ENCODE measurements at regions not wholly inside any gene's neighbourhood (a gene's known extent, or its start where the extent isn't known, plus 50 kb on each side); places are given as distances from the start of the nearest gene placed in this dataset.
A peak's percentile ranks its signal among the peaks of the same experiment; 100 is the strongest.

DNA sequence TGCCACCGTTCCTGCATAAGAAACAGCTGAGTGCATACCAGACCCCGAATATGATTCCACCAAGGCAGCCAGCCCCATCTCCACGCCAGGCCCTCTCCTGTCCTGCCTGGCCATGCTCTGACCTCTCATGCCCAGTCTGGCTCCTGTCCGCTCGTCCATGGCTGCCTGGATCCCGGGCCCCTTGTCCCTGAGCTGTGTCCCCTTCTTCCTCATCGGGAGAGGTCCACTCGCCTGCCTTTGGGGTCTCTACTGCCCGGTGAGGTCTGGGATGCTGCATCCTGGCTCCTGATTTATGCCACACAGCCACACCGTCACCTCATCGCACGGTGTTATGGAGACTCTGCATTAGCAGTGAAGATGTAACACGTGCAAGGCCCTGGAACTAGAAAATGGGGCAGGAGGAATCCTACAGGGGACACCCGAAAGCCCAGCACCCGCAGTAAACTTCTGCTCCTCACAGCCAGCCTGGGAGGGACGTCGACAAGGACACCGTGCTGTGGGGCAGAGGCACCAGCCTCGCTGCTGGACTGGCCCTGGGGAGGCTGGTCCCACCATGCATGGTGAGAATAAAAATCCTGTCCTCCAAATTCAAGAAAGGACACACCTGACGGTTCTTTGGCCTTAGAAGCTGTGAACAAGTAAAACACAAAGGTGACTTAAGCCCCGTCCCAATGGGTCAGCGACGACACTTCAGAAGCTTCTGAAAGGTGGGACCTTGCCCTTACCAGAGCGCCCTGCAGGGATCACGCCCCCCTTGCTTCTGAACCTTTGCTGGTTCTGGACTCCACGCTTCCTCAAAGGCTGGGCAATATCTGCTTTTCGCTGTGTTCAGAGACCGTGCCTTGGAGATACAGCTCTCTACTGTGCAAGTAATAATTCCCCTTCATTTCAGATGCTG, 103.0 kb downstream of the DLL1 start:
- H3K36me3 Mint-ChIP-seq: peaks cover 0 to 4% (median 3%) of the 10 kb centered on the region in 5 donors
- ATAC-seq (no peak), DNase-seq (no peak)
- Histone ChIP-seq H3K36me3 (ENCODE audit: control insufficient read depth in 2 of 3, insufficient read depth in 3 of 3, low read length in 3 of 3) (no peaks in the 10 kb centered on the region), H3K4me1 (ENCODE audit: control insufficient read depth in 2 of 2, insufficient read depth in 2 of 2, low read length in 2 of 2) (no peaks in the 10 kb centered on the region), H3K9me3 (ENCODE audit: control insufficient read depth in 2 of 3, low read length in 3 of 3) (no peaks in the 10 kb centered on the region), H3K27ac (ENCODE audit: low read depth, low read length) (no peak overlapping the region), H3K4me3 (ENCODE audit: low read length) (no peak overlapping the region), H3K27me3 (ENCODE audit: control insufficient read depth in 2 of 2, insufficient read depth in 2 of 2, low read length in 2 of 2) (no peaks in the 10 kb centered on the region)
- H3K4me1 Mint-ChIP-seq: peaks cover 0 to 9% (median 4%) of the 10 kb centered on the region in 7 donors
- CTCF ChIA-PET: no interaction called here
- peaks cover 0 to 9% (median 4%) of the 10 kb centered on the region in 11 donors for H3K9me3 Mint-ChIP-seq
- no peak overlapping the region for H3K27ac Mint-ChIP-seq
- peaks cover 0 to 3% (median 0%) of the 10 kb centered on the region in 5 donors for H3K27me3 Mint-ChIP-seq
- intact Hi-C loops (cut with micrococcal nuclease): no loop called here
- H3K4me3 Mint-ChIP-seq: no peak overlapping the region
- POLR2A ChIA-PET: no interaction called here

DNA sequence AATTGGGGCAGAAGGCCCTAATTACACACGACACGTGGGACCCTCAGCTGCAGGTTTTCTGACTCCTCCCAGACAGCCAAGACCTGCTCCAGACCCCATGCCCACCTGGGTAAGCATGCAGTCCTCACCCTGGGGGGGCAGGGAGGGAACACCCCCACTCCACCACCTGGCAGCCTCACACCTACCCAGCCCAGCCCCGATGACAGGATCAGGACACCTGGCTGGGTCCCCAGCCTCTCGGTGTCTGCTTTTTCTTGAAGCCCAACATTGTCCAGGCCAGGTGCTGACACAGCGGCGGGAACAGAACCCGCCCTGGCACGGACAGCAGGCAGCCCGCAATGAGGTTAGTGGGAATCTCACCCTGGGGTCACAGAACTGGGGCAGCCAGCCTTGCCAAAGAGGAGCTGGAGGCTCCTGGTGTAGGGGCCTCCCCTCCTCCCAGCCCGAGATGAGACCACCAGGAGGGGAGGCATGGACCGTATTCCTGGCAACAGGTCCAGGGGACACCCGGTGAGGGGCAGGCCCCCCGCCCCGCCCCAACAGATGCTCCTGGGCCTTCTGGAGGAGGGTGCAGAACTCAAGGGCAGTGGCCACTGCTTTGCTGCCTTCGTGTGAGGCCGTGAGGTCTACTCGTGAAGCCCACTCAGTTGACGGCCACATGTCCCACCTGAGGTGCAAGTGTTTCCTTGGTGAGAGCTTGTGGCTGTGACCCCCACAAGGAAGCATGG, 103.8 kb downstream of the DLL1 start:
- Histone ChIP-seq H3K9me3 (ENCODE audit: control insufficient read depth in 2 of 3, low read length in 3 of 3) (no peaks in the 10 kb centered on the region), H3K36me3 (ENCODE audit: control insufficient read depth in 2 of 3, insufficient read depth in 3 of 3, low read length in 3 of 3) (no peaks in the 10 kb centered on the region), H3K27ac (ENCODE audit: low read depth, low read length) (no peak overlapping the region), H3K4me1 (ENCODE audit: control insufficient read depth in 2 of 2, insufficient read depth in 2 of 2, low read length in 2 of 2) (no peaks in the 10 kb centered on the region), H3K27me3 (ENCODE audit: control insufficient read depth in 2 of 2, insufficient read depth in 2 of 2, low read length in 2 of 2) (no peaks in the 10 kb centered on the region), H3K4me3 (ENCODE audit: low read length) (no peak overlapping the region)
- Mint-ChIP-seq H3K9me3 (peaks cover 0 to 13% (median 5%) of the 10 kb centered on the region in 11 donors), H3K4me3 (no peak overlapping the region), H3K27me3 (peaks cover 0 to 3% (median 0%) of the 10 kb centered on the region in 5 donors), H3K4me1 (peaks cover 0 to 15% (median 4%) of the 10 kb centered on the region in 7 donors), H3K36me3 (peaks cover 0 to 4% (median 3%) of the 10 kb centered on the region in 5 donors), H3K27ac (no peak overlapping the region)
- ChIA-PET CTCF (no interaction called here), POLR2A (no interaction called here)
- intact Hi-C loops (cut with micrococcal nuclease): no loop called here
- ATAC-seq (no peak), DNase-seq (no peak)

GRCh38 chr6:170186006-170186935, 104.6 kb downstream of the DLL1 start:
- Mint-ChIP-seq H3K9me3 (peaks cover 0 to 16% (median 8%) of the 10 kb centered on the region in 11 donors), H3K4me1 (peaks cover 0 to 19% (median 5%) of the 10 kb centered on the region in 7 donors), H3K4me3 (no peak overlapping the region), H3K27ac (no peak overlapping the region), H3K27me3 (peaks cover 0 to 3% (median 0%) of the 10 kb centered on the region in 5 donors), H3K36me3 (peaks cover 0 to 4% (median 3%) of the 10 kb centered on the region in 5 donors)
- Histone ChIP-seq H3K27ac (ENCODE audit: low read depth, low read length) (no peak overlapping the region), H3K27me3 (ENCODE audit: control insufficient read depth in 2 of 2, insufficient read depth in 2 of 2, low read length in 2 of 2) (no peaks in the 10 kb centered on the region), H3K9me3 (ENCODE audit: control insufficient read depth in 2 of 3, low read length in 3 of 3) (no peaks in the 10 kb centered on the region), H3K36me3 (ENCODE audit: control insufficient read depth in 2 of 3, insufficient read depth in 3 of 3, low read length in 3 of 3) (no peaks in the 10 kb centered on the region), H3K4me3 (ENCODE audit: low read length) (no peak overlapping the region), H3K4me1 (ENCODE audit: control insufficient read depth in 2 of 2, insufficient read depth in 2 of 2, low read length in 2 of 2) (no peaks in the 10 kb centered on the region)
- no peak for ATAC-seq
- no peak for DNase-seq
- intact Hi-C loops (cut with micrococcal nuclease): no loop called here
- ChIA-PET CTCF (no interaction called here), POLR2A (no interaction called here)

- POLR2A ChIA-PET: no interaction called here
- H3K9me3 Mint-ChIP-seq: peaks cover 0 to 16% (median 8%) of the 10 kb centered on the region in 11 donors
Observed at GRCh38 chr6:170185175-170185978, 105.5 kb downstream of the DLL1 start.

GRCh38 chr6:170184316-170184715, 106.6 kb downstream of the DLL1 start:
- intact Hi-C loops (cut with micrococcal nuclease): no loop called here
- no peaks in the 10 kb centered on the region for H3K9me3 ChIP-seq (ENCODE audit: control insufficient read depth in 2 of 3, low read length in 3 of 3)
- no peaks in the 10 kb centered on the region for H3K4me1 ChIP-seq (ENCODE audit: control insufficient read depth in 2 of 2, insufficient read depth in 2 of 2, low read length in 2 of 2)
- H3K27ac ChIP-seq (ENCODE audit: low read depth, low read length): no peak overlapping the region
- H3K4me1 Mint-ChIP-seq: peaks cover 0 to 19% (median 5%) of the 10 kb centered on the region in 7 donors
- H3K9me3 Mint-ChIP-seq: peaks cover 0 to 16% (median 8%) of the 10 kb centered on the region in 11 donors
- POLR2A ChIA-PET: no interaction called here
- no peaks in the 10 kb centered on the region for H3K27me3 ChIP-seq (ENCODE audit: control insufficient read depth in 2 of 2, insufficient read depth in 2 of 2, low read length in 2 of 2)
- CTCF ChIA-PET: no interaction called here
- ATAC-seq (peak; percentile 23), DNase-seq (no peak)
- no peak overlapping the region for H3K4me3 ChIP-seq (ENCODE audit: low read length)
- peaks cover 0 to 4% (median 0%) of the 10 kb centered on the region in 5 donors for H3K36me3 Mint-ChIP-seq
- H3K27ac Mint-ChIP-seq: no peak overlapping the region
- H3K36me3 ChIP-seq (ENCODE audit: control insufficient read depth in 2 of 3, insufficient read depth in 3 of 3, low read length in 3 of 3): no peaks in the 10 kb centered on the region
- H3K4me3 Mint-ChIP-seq: no peak overlapping the region
- no peaks in the 10 kb centered on the region for H3K27me3 Mint-ChIP-seq

More at GRCh38 chr6:170185175-170185978, 105.5 kb downstream of the DLL1 start:
- no peak overlapping the region for H3K4me3 ChIP-seq (ENCODE audit: low read length)
- Mint-ChIP-seq H3K27me3 (peaks cover 0 to 3% (median 0%) of the 10 kb centered on the region in 5 donors), H3K36me3 (peaks cover 0 to 4% (median 3%) of the 10 kb centered on the region in 5 donors), H3K4me3 (no peak overlapping the region), H3K4me1 (peaks cover 0 to 19% (median 5%) of the 10 kb centered on the region in 7 donors), H3K27ac (no peak overlapping the region)
- intact Hi-C loops (cut with micrococcal nuclease): no loop called here
- H3K27me3 ChIP-seq (ENCODE audit: control insufficient read depth in 2 of 2, insufficient read depth in 2 of 2, low read length in 2 of 2): no peaks in the 10 kb centered on the region
- CTCF ChIA-PET: no interaction called here
- no peak overlapping the region for H3K27ac ChIP-seq (ENCODE audit: low read depth, low read length)
- no peaks in the 10 kb centered on the region for H3K4me1 ChIP-seq (ENCODE audit: control insufficient read depth in 2 of 2, insufficient read depth in 2 of 2, low read length in 2 of 2)
- H3K9me3 ChIP-seq (ENCODE audit: control insufficient read depth in 2 of 3, low read length in 3 of 3): no peaks in the 10 kb centered on the region
- ATAC-seq (no peak), DNase-seq (no peak)
- H3K36me3 ChIP-seq (ENCODE audit: control insufficient read depth in 2 of 3, insufficient read depth in 3 of 3, low read length in 3 of 3): no peaks in the 10 kb centered on the region

DNA sequence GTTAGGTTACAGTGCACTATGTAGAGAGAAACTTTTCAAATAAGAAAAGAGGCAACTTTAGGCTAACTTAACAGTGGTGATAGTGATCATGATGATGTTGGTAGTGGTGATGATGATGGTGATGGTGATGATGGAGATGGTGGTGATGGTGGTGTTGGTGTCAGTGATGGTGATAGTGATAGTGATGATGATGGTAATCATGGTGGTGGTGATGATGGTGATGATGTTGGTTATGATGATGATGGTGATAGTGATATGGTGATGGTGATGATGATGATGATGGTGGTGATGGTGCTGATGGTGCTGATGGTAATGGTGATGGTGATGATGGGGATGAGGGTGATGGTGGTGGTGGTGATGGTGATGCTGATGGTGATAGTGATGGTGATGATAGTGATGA, 107.4 kb downstream of the DLL1 start:
- ATAC-seq: no peak
- Mint-ChIP-seq H3K27ac (peak overlapping the region in 1 of 9 donors; percentile 8), H3K4me3 (no peak overlapping the region)

More for the DNA sequence above, 107.4 kb downstream of the DLL1 start:
- peaks cover 0 to 19% (median 5%) of the 10 kb centered on the region in 7 donors for H3K4me1 Mint-ChIP-seq
- H3K36me3 Mint-ChIP-seq: peaks cover 0 to 4% (median 0%) of the 10 kb centered on the region in 5 donors
- H3K36me3 ChIP-seq (ENCODE audit: control insufficient read depth in 2 of 3, insufficient read depth in 3 of 3, low read length in 3 of 3): no peaks in the 10 kb centered on the region
- no peaks in the 10 kb centered on the region for H3K9me3 ChIP-seq (ENCODE audit: control insufficient read depth in 2 of 3, low read length in 3 of 3)
- CTCF ChIA-PET: no interaction called here
- H3K9me3 Mint-ChIP-seq: peaks cover 0 to 16% (median 8%) of the 10 kb centered on the region in 11 donors
- H3K4me1 ChIP-seq (ENCODE audit: control insufficient read depth in 2 of 2, insufficient read depth in 2 of 2, low read length in 2 of 2): no peaks in the 10 kb centered on the region
- no peaks in the 10 kb centered on the region for H3K27me3 ChIP-seq (ENCODE audit: control insufficient read depth in 2 of 2, insufficient read depth in 2 of 2, low read length in 2 of 2)
- intact Hi-C loops (cut with micrococcal nuclease): no loop called here
- no peak overlapping the region for H3K4me3 ChIP-seq (ENCODE audit: low read length)
- no peak overlapping the region for H3K27ac ChIP-seq (ENCODE audit: low read depth, low read length)
- H3K27me3 Mint-ChIP-seq: no peaks in the 10 kb centered on the region
- POLR2A ChIA-PET: no interaction called here
- DNase-seq: no peak

All from naive thymus-derived CD4-positive, alpha-beta T cell (primary cell).